Epidermal melanocyte (primary cell): ENCODE measurements at regions not wholly inside any gene's neighbourhood (a gene's known extent, or its start where the extent isn't known, plus 50 kb on each side); places are given as distances from the start of the nearest gene placed in this dataset.
"Not testable (repeated sequence)": the region's sequence is repeated elsewhere in the genome, so short reads cannot be mapped to it uniquely, and the experiment has no call there.

ENCODE experiments used
- DNase-seq: peaks from one replicate; pipeline ENCODE4 v3.0.0; 2011; ENCODE audit warnings: low spot score; ENCODE audit not compliant: insufficient read length

GRCh38 chr2:763766-764525 lies 86.7 kb upstream of the TMEM18 start:
- DNase-seq, result no peak

- no peak for DNase-seq
Measured at GRCh38 chr2:762646-763045, 85.4 kb upstream of the TMEM18 start.

- DNase-seq, result no peak
Measured at GRCh38 chr2:761384-761783, 84.2 kb upstream of the TMEM18 start.

- no peak for DNase-seq
Measured at GRCh38 chr2:760001-760400, 82.8 kb upstream of the TMEM18 start.

- DNase-seq, result no peak
Measured at GRCh38 chr2:758073-758820, 81.0 kb upstream of the TMEM18 start.

DNA sequence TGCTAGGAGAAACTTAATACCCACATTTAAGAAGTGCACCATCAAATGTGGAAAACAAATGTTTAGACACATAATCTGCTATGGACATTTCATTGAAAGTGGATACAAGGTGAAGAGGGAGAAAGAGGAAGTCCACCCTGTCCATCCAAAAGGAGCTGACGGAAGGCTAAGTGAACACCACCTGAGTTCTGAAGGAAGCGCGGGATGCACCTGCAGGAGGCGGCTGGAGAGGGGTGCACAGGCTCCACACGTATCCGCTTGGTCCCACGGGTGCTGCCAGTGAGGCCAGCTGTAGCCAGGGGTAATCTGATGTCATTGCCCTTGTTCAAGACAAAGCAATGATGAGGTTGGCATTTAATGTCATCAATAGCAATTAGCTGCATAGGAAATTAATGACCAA lies 75.9 kb upstream of the TMEM18 start:
- DNase-seq, result no peak

GRCh38 chr2:751474-751873 lies 74.3 kb upstream of the TMEM18 start:
- no peak for DNase-seq

- DNase-seq, result no peak
Measured at GRCh38 chr2:750628-751027, 73.4 kb upstream of the TMEM18 start.

DNA sequence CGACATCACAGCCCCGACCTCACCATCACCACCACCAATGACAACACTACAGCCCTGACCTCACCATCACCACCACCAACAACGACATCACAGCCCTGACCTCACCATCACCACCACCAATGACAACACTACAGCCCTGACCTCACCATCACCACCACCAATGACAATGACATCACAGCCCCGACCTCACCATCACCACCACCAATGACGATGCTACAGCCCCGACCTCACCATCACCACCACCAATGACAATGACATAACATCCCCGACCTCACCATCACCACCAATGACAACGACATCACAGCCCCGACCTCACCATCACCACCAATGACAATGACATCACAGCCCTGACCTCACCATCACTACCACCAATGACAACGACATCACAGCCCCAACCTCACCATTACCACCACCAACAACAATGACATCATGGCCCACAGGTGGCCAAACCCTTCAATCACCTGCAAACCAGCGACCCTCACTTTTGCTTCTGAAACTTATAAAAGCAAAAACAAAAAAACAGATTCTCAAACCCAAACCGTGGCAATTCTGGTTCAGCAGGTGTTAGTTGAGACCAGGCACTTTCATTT lies 70.7 kb upstream of the TMEM18 start:
- no peak for DNase-seq

DNA sequence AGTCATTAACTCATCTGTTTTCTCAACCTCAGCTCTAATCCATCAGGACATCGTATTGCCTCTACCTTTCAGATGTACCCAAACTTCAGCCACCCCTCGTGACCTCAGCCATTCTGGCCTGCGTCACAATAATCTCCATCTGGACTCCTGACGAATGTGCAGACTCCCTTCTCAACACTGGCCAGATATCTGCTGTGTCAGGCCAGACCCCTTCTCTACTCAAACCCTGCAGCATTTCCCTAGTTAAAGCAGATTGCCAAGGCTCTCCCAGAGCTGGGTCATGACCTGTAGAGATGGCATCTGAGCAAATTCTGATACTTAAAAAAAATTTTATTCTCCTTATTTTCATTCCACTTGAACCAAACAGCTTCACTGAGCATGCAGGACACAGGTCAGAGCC lies 69.5 kb upstream of the TMEM18 start:
- no peak for DNase-seq

- DNase-seq, result no peak
Measured at GRCh38 chr2:744088-744487, 66.9 kb upstream of the TMEM18 start.

- no peak for DNase-seq
Measured at GRCh38 chr2:742221-742620, 65.0 kb upstream of the TMEM18 start.

DNA sequence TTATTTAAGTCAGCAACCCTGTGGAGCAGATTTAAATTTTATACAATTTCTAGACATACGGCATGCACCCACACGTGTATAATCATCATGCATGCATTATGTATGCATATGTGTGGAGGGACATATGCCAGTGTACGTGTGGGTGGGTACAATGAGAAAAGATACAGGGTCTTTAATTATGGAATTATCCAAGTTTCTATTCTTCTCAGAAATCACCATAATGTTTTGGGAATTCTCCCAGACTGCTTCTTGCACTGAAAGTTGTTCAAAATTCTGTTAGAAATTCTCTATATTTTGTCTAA lies 63.9 kb upstream of the TMEM18 start:
- DNase-seq, result no peak

- DNase-seq, result peak; percentile 45
Measured at GRCh38 chr2:740322-741194, 63.4 kb upstream of the TMEM18 start.

DNA sequence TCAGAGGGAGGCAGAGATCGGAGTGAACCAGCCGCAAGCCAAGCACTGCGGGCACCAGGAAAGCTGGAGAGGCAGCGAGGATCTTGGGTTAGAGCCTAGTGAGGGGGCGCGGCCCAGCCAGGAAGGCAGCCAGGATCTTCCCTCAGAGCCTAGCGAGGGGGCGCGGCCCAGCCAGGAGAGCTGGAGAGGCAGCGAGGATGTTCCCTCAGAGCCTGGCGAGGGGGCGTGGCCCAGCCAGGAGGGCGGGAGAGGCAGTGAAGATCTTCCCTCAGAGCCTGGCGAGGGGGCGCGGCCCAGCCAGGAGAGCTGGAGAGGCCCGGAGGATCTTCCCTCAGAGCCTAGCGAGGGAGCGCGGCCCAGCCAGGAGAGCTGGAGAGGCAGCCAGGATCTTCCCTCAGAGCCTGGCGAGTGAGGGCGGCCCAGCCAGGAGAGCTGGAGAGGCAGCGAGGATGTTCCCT lies 62.7 kb upstream of the TMEM18 start:
- not testable (repeated sequence) for DNase-seq

GRCh38 chr2:736939-737338 lies 59.7 kb upstream of the TMEM18 start:
- DNase-seq, result no peak

DNA sequence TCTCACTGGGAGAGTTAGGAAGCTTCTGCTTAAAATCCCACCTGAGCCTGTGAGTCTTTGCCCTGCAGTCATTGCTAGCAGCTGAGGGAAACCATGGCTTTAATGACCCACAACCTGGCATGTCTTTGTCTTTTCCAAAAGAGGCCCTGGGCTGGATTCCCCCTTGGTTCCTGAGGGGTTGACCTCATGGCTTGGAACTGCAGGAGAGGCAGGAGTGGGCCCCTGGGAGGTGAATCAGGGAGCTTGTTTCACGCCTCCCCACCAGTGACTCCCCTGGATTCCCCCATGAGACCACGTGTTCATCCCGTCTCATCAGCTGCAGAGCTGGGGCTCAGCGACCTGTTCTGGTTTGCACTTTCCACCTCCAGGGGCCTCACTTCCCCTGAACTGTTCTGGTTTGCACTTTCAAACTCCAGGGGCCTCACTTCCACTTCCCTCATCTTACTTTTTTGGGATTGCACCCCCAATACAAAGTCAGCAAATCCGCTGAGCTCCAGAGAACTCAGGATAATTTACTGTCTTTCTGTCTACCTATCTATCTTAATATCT lies 58.5 kb upstream of the TMEM18 start:
- DNase-seq, result no peak

GRCh38 chr2:734496-734895 lies 57.3 kb upstream of the TMEM18 start:
- no peak for DNase-seq

DNA sequence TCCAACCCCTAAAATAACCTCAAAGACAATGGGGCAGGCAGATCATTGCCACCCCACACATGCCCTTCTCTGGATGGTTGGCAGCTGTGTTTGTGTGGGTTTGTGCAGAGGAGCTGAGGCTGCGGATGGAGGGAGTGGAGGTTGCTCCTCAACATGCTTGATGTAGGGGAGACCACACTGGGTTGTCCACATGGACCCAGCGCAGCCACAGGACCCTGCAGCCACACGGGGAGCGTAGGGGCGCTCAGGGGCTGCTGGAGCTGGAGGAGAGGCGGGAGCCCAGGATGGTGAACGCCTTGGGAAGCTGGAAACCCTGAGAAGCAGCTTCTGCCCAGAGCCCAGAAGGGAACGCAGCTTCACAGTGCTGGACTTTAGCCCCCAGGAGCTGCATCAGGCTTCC lies 56.3 kb upstream of the TMEM18 start:
- no peak for DNase-seq

- DNase-seq, result no peak
Measured at GRCh38 chr2:733001-733400, 55.8 kb upstream of the TMEM18 start.

DNA sequence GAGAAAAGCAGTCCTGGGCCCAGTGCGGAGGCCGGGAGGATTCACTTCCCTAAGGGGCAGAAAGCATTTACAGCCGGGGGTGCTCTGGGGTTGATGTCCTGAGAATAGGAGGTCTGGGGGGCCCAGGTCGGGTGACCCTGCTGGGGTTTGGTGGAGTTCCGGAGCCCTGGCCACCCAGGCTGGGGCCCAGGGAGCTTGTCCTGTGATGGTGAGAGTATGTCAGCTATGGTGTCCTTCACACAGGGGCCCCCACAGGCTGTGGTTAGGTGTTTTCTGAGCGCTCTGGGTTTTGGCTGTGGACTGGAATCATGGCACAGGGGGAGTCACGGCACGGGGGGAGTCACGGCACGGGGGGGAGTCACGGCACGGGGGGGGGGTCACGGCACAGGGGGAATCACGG lies 54.5 kb upstream of the TMEM18 start:
- DNase-seq, result no peak
